Glutamatergic neuron (in vitro differentiated cells): ENCODE measurements at regions not wholly inside any gene's neighbourhood (a gene's known extent, or its start where the extent isn't known, plus 50 kb on each side); places are given as distances from the start of the nearest gene placed in this dataset.

ENCODE experiments used
- DNase-seq: peaks from one replicate; pipeline ENCODE4 v3.0.0; 2022
- H3K27ac Mint-ChIP-seq: one replicate; pipeline ENCODE4 v1.8.0; 2020; ENCODE audit warnings: mild to moderate bottlenecking, mixed read lengths, inconsistent platforms; ENCODE audit not compliant: unreplicated experiment
- H3K27me3 Mint-ChIP-seq: one replicate; pipeline ENCODE4 v1.8.0; 2020; ENCODE audit warnings: mild to moderate bottlenecking, moderate library complexity, mixed read lengths, inconsistent platforms; ENCODE audit not compliant: unreplicated experiment
- H3K36me3 Mint-ChIP-seq: one replicate; pipeline ENCODE4 v1.8.0; 2020; ENCODE audit warnings: mild to moderate bottlenecking, mixed read lengths, inconsistent platforms; ENCODE audit not compliant: unreplicated experiment
- H3K4me1 Mint-ChIP-seq: one replicate; pipeline ENCODE4 v1.8.0; 2020; ENCODE audit warnings: mild to moderate bottlenecking, low read depth, mixed read lengths, inconsistent platforms; ENCODE audit not compliant: unreplicated experiment
- H3K4me3 Mint-ChIP-seq: one replicate; pipeline ENCODE4 v1.8.0; 2020; ENCODE audit warnings: mild to moderate bottlenecking, mixed read lengths, inconsistent platforms; ENCODE audit not compliant: unreplicated experiment
- H3K9me3 Mint-ChIP-seq: one replicate; pipeline ENCODE4 v1.8.0; 2020; ENCODE audit warnings: mild to moderate bottlenecking, moderate library complexity, mixed read lengths, inconsistent platforms; ENCODE audit not compliant: unreplicated experiment
- CTCF ChIP-seq: fragments of 200-600 bp; sonication (generic); IDR thresholded peaks from one replicate; pipeline ENCODE4 v1.5.0; 2021; ENCODE audit not compliant: partially characterized antibody, unreplicated experiment

- H3K27ac Mint-ChIP-seq, result no peak overlapping the region
- H3K4me3 Mint-ChIP-seq, result no peak overlapping the region
These were observed 636.1 kb downstream of the NTRK3 start for GRCh38 chr15:87620393-87620792.

GRCh38 chr15:87619161-87619960, 637.2 kb downstream of the NTRK3 start:
- peaks cover 3% of the 10 kb centered on the region for H3K4me1 Mint-ChIP-seq
- no peaks in the 10 kb centered on the region for H3K27me3 Mint-ChIP-seq
- no peak for TF ChIP-seq CTCF

More at GRCh38 chr15:87620393-87620792, 636.1 kb downstream of the NTRK3 start:
- Mint-ChIP-seq H3K4me1 (peaks cover 3% of the 10 kb centered on the region), H3K9me3 (no peaks in the 10 kb centered on the region), H3K36me3 (no peaks in the 10 kb centered on the region), H3K27me3 (no peaks in the 10 kb centered on the region)
- no peak for DNase-seq
- no peak for TF ChIP-seq CTCF

GRCh38 chr15:87618203-87618725, 638.3 kb downstream of the NTRK3 start:
- Mint-ChIP-seq H3K4me1 (peaks cover 3% of the 10 kb centered on the region), H3K27me3 (no peaks in the 10 kb centered on the region), H3K4me3 (no peak overlapping the region), H3K36me3 (no peaks in the 10 kb centered on the region), H3K27ac (no peak overlapping the region), H3K9me3 (no peaks in the 10 kb centered on the region)
- no peak for DNase-seq
- TF ChIP-seq CTCF, result no peak

More at GRCh38 chr15:87619161-87619960, 637.2 kb downstream of the NTRK3 start:
- H3K4me3 Mint-ChIP-seq, result no peak overlapping the region
- no peak for DNase-seq
- peak overlapping the region; percentile 3 for H3K27ac Mint-ChIP-seq
- H3K36me3 Mint-ChIP-seq, result no peaks in the 10 kb centered on the region
- no peaks in the 10 kb centered on the region for H3K9me3 Mint-ChIP-seq

- Mint-ChIP-seq H3K9me3 (no peaks in the 10 kb centered on the region), H3K27me3 (no peaks in the 10 kb centered on the region), H3K36me3 (no peaks in the 10 kb centered on the region), H3K27ac (no peak overlapping the region), H3K4me1 (peaks cover 3% of the 10 kb centered on the region), H3K4me3 (no peak overlapping the region)
- DNase-seq, result no peak
- TF ChIP-seq CTCF, result no peak
These were observed 641.8 kb downstream of the NTRK3 start for GRCh38 chr15:87614704-87615103.

GRCh38 chr15:87610366-87610765, 646.2 kb downstream of the NTRK3 start:
- H3K36me3 Mint-ChIP-seq, result no peaks in the 10 kb centered on the region
- no peaks in the 10 kb centered on the region for H3K27me3 Mint-ChIP-seq
- DNase-seq, result no peak
- TF ChIP-seq CTCF, result no peak
- H3K4me1 Mint-ChIP-seq, result peaks cover 3% of the 10 kb centered on the region
- H3K9me3 Mint-ChIP-seq, result no peaks in the 10 kb centered on the region
- H3K27ac Mint-ChIP-seq, result no peak overlapping the region
- H3K4me3 Mint-ChIP-seq, result no peak overlapping the region
